Osteoblast (primary cell): ENCODE measurements at regions not wholly inside any gene's neighbourhood (a gene's known extent, or its start where the extent isn't known, plus 50 kb on each side); places are given as distances from the start of the nearest gene placed in this dataset.

Experiments used
- DNase-seq: peaks from one replicate; pipeline ENCODE4 v3.0.0; 2011; ENCODE audit warnings: low spot score, mixed read lengths; ENCODE audit not compliant: insufficient read length; ENCODE audit errors: missing footprints
- H2AFZ ChIP-seq: 2 replicates; pipeline ENCODE4 v1.6.0; 2011; ENCODE audit warnings: mild to moderate bottlenecking, low read length
- H3K27ac ChIP-seq: 2 replicates; pipeline ENCODE4 v1.5.1; 2011; ENCODE audit warnings: mild to moderate bottlenecking, low read depth, low read length, moderate library complexity
- H3K27me3 ChIP-seq: 2 replicates; pipeline ENCODE4 v1.6.0; 2012; ENCODE audit warnings: mild to moderate bottlenecking, control low read depth, inconsistent platforms, low read length, moderate library complexity; ENCODE audit not compliant: insufficient read depth
- H3K36me3 ChIP-seq: 2 replicates; pipeline ENCODE4 v1.5.1; 2011; ENCODE audit warnings: mild to moderate bottlenecking, low read length, control low read depth, moderate library complexity; ENCODE audit not compliant: insufficient read depth
- H3K4me1 ChIP-seq: 2 replicates; pipeline ENCODE4 v1.5.1; 2011; ENCODE audit warnings: mild to moderate bottlenecking, low read length, control low read depth, moderate library complexity; ENCODE audit not compliant: insufficient read depth
- H3K4me2 ChIP-seq: 2 replicates; pipeline ENCODE4 v1.6.0; 2011; ENCODE audit warnings: mild to moderate bottlenecking, low read length; ENCODE audit not compliant: insufficient read depth
- H3K4me3 ChIP-seq: fragments of 200-600 bp; sonication (generic); 3 replicates; pipeline ENCODE4 v1.5.1; 2012; ENCODE audit warnings: mild to moderate bottlenecking, low read length, inconsistent platforms; ENCODE audit not compliant: insufficient read depth
- H3K79me2 ChIP-seq: 2 replicates; pipeline ENCODE4 v1.6.0; 2012; ENCODE audit warnings: mild to moderate bottlenecking, low read length, control low read depth, inconsistent platforms; ENCODE audit not compliant: insufficient read depth
- H3K9me3 ChIP-seq: 2 replicates; pipeline ENCODE4 v1.5.1; 2011; ENCODE audit warnings: low read depth, low read length, control low read depth
- H4K20me1 ChIP-seq: 2 replicates; pipeline ENCODE4 v1.6.0; 2012; ENCODE audit warnings: mild to moderate bottlenecking, low read length, control low read depth; ENCODE audit not compliant: insufficient read depth
- TF ChIP-seq, protein P1 (sequence below): IDR thresholded peaks from 2 replicates; pipeline ENCODE4 v1.5.1; 2011; ENCODE audit warnings: mild to moderate bottlenecking, low read depth, low read length, moderate library complexity; ENCODE audit errors: extremely low read depth

DNA sequence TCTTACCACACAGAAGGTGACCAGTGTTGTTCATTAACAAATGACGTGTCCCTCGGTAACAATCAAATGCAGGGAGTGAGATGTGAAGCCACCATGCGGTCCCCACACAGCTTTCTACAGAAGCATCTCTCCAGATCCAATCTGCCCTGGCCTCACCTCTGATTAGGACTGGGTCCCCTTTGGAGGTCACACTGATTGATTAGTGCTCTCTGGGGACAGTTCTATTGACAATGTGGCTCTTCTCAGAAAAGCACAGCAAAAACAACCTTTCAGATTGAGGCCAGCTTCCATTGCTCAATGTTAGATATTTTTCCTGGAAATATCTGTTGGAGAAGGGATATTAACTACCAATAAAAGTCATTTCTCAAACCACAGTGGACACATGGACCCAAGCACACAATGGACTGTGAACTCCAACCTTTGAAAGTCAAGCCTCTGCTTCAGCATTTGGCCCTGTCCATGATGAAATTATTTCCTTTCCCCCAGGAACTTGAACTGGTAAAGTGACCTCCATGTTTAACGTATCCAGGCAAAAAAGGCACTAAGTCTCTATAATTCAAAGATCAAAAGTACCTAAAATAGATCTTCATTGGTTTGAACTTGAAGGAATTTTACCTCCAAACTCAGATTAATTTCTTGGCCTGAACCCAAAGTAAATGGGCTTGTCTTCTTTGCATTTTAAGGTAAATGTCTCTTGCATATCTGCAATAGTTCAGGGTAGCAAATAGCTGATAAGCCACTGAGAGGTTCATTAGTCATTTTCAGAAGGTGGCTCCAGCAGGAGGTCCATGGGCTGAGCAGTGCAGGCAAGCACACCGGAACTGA, 118.5 kb downstream of the FOXA2 start:
- H3K4me3 ChIP-seq = no peak overlapping the region
- no peaks in the 10 kb centered on the region for H3K4me1 ChIP-seq
- TF ChIP-seq, protein P1, sequence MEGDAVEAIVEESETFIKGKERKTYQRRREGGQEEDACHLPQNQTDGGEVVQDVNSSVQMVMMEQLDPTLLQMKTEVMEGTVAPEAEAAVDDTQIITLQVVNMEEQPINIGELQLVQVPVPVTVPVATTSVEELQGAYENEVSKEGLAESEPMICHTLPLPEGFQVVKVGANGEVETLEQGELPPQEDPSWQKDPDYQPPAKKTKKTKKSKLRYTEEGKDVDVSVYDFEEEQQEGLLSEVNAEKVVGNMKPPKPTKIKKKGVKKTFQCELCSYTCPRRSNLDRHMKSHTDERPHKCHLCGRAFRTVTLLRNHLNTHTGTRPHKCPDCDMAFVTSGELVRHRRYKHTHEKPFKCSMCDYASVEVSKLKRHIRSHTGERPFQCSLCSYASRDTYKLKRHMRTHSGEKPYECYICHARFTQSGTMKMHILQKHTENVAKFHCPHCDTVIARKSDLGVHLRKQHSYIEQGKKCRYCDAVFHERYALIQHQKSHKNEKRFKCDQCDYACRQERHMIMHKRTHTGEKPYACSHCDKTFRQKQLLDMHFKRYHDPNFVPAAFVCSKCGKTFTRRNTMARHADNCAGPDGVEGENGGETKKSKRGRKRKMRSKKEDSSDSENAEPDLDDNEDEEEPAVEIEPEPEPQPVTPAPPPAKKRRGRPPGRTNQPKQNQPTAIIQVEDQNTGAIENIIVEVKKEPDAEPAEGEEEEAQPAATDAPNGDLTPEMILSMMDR = no peak
- no peaks in the 10 kb centered on the region for H4K20me1 ChIP-seq
- H3K27ac ChIP-seq = no peak overlapping the region
- H3K4me2 ChIP-seq = no peak overlapping the region
- DNase-seq = no peak
- no peaks in the 10 kb centered on the region for H3K9me3 ChIP-seq
- no peaks in the 10 kb centered on the region for H3K79me2 ChIP-seq
- no peaks in the 10 kb centered on the region for H3K27me3 ChIP-seq
- H3K36me3 ChIP-seq = no peaks in the 10 kb centered on the region
- H2AFZ ChIP-seq = no peak overlapping the region

DNA sequence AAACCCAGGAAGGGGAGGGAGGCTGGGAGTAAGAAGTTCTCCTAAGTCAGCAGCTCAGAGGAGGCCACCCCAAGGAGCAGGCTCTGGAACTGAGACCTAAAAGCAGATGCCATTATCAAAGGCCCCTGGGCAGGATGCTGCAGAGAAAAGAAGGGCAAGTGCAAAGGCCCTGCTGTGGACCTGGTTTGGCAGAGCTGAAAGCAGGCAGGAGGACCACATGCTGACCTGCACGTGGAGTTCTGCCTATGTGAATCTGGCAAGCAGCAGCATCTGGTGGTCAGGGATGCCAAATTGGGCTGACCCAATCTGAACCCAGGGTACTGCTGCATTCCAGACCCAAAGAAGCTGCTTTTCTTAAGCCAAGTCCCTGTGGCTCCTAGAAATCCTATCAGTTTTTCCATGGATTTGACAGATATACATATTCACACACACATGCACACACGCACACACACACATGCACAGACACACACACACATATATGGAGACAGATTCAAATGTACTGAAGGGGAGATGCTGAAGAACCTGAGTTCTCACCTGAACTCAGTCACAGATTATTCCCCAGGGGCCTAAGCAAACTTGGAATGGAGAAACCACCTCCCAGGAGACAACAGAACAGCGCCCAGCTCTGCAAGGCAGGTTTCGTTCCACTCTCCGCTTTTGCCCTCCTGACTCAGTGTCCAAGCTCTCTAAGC, 119.9 kb downstream of the FOXA2 start:
- Histone ChIP-seq H2AFZ (no peak overlapping the region), H4K20me1 (no peaks in the 10 kb centered on the region), H3K27me3 (no peaks in the 10 kb centered on the region), H3K9me3 (no peaks in the 10 kb centered on the region), H3K4me2 (no peak overlapping the region), H3K79me2 (no peaks in the 10 kb centered on the region), H3K27ac (no peak overlapping the region), H3K4me1 (no peaks in the 10 kb centered on the region), H3K36me3 (no peaks in the 10 kb centered on the region), H3K4me3 (no peak overlapping the region)
- TF ChIP-seq, protein P1 = no peak
- peak; percentile 58 for DNase-seq

DNA sequence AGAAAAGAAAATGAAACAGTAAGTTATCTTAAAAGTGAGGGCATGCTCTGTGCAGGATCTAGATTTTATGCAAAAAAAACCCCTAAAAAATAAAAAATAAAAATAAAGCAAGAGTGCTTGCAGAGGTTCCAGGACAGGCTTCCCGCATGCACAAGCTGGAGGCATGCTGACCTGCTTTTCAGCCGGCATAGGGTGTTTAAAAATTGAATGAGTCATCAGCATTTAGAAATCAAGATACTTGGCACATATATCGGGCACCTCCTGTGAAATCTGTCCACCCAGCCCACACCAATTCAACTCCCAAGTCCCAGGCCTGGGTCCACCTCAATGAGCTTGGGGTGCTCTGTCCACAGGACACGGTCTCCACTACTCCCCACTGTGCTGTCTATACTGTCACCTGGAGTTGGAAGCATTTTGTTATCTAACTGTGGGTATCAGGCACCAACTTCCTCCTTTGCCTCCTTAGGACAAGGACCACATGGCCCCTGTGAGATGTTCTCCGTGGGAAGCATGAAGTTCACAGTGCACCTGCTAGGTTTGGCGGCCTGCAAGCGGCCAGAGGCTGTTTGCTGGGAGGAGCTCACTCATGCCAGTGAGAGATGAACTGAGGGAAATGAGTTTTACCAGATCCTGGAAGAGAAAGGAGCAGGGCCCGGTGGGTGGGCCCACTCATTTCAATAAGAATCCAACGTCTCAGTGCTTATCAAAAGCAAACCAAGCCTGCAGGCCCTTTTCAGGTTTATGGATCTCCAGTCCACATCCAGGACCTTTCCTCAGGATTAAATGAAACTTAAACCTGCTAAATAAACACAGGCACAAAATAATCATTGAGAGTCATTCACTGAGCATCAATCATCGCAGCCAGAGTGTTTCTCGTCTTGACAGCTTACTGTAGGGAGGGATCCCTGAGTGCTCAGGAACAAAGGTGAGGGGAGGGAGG, 121.1 kb downstream of the FOXA2 start:
- Histone ChIP-seq H3K79me2 (no peaks in the 10 kb centered on the region), H3K36me3 (no peaks in the 10 kb centered on the region), H3K4me1 (no peaks in the 10 kb centered on the region), H4K20me1 (no peaks in the 10 kb centered on the region), H3K4me3 (no peak overlapping the region), H3K9me3 (no peaks in the 10 kb centered on the region), H3K27me3 (no peaks in the 10 kb centered on the region), H3K27ac (no peak overlapping the region), H2AFZ (no peak overlapping the region), H3K4me2 (no peak overlapping the region)
- TF ChIP-seq, protein P1 = no peak
- no peak for DNase-seq
